ENCODE measurements at regions not wholly inside any gene's neighbourhood (a gene's known extent, or its start where the extent isn't known, plus 50 kb on each side); places are given as distances from the start of the nearest gene placed in this dataset.

GRCh38 chr18:37965572-37965970 lies 400.0 kb upstream of the CELF4 start:
- TF ChIP-seq CTCF (IDR thresholded peaks at IDR 0.05) (no peak), POLR2A (IDR thresholded peaks at IDR 0.05) (no peak)

Data from Peyer's patch (tissue), 4 donors.